ENCODE measurements at regions not wholly inside any gene's neighbourhood (a gene's known extent, or its start where the extent isn't known, plus 50 kb on each side); places are given as distances from the start of the nearest gene placed in this dataset.

GRCh38 chr2:126787289-126787688 is 111.4 kb upstream of the TEX51 start:
- no peaks in the 10 kb centered on the region for H3F3A ChIP-seq (replicated peaks; ENCODE audit: low read depth)

More at GRCh38 chr2:126787289-126787688, 111.4 kb upstream of the TEX51 start:
- Histone ChIP-seq H3K79me2 (replicated peaks; ENCODE audit: insufficient read depth) (no peaks in the 10 kb centered on the region), H3K4me2 (no peak overlapping the region), H3K27me3 (ENCODE audit: insufficient read depth) (no peaks in the 10 kb centered on the region), H2AFZ (no peak overlapping the region), H3K4me3 (no peak overlapping the region), H3K36me3 (ENCODE audit: insufficient read depth) (no peaks in the 10 kb centered on the region), H3K9me2 (ENCODE audit: insufficient read depth) (no peaks in the 10 kb centered on the region), H4K20me1 (replicated peaks; ENCODE audit: insufficient read depth) (no peaks in the 10 kb centered on the region), H3K4me1 (ENCODE audit: insufficient read depth) (no peaks in the 10 kb centered on the region), H3K27ac (ENCODE audit: low read depth) (no peak overlapping the region)
- Mint-ChIP-seq H3K27ac (no peak overlapping the region), H3K9me3 (no peaks in the 10 kb centered on the region), H3K27me3 (ENCODE audit: insufficient read depth, low read depth, poor library complexity) (peaks cover 1% of the 10 kb centered on the region), H3K4me1 (no peaks in the 10 kb centered on the region), H3K36me3 (ENCODE audit: low read depth) (no peaks in the 10 kb centered on the region), H3K4me3 (no peak overlapping the region)
- TF ChIP-seq CREB1 (CRISPR knock-in tag; IDR thresholded peaks at IDR 0.05; ENCODE audit: low read depth) (no peak), JUNB (IDR thresholded peaks at IDR 0.05; ENCODE audit: unreplicated experiment) (no peak), REST (IDR thresholded peaks at IDR 0.05; ENCODE audit: unreplicated experiment) (no peak), STAT1 (IDR thresholded peaks at IDR 0.05; ENCODE audit: unreplicated experiment) (no peak), EZH2phosphoT487 (IDR thresholded peaks at IDR 0.05; ENCODE audit: unreplicated experiment) (no peak), CTCF (conservative IDR thresholded peaks at IDR 0.05; ENCODE audit: low read depth in 2 of 2) (no peak), NANOG (IDR thresholded peaks at IDR 0.05; ENCODE audit: borderline replicate concordance) (no peak), POLR2AphosphoS5 (IDR thresholded peaks at IDR 0.05; ENCODE audit: low read depth) (no peak), ETS1 (IDR thresholded peaks at IDR 0.05) (no peak), ZNF114 (CRISPR knock-in tag; IDR thresholded peaks at IDR 0.05) (no peak), ZNF462 (CRISPR knock-in tag; IDR thresholded peaks at IDR 0.05) (no peak), ZNF331 (CRISPR knock-in tag; IDR thresholded peaks at IDR 0.05; ENCODE audit: low read depth) (no peak), EZH2 (IDR thresholded peaks at IDR 0.05; ENCODE audit: low read depth, unreplicated experiment) (no peak)
- ATAC-seq (no peak), DNase-seq (ENCODE audit: low spot score) (no peak)
